ENCODE measurements at regions not wholly inside any gene's neighbourhood (a gene's known extent, or its start where the extent isn't known, plus 50 kb on each side); places are given as distances from the start of the nearest gene placed in this dataset.

GRCh38 chr6:100944644-100945043, 63.5 kb upstream of the ASCC3 start:
- no peak for TF ChIP-seq TAF1 (IDR thresholded peaks at IDR 0.05; ENCODE audit: low read depth, low read length)
- no peak for TF ChIP-seq POLR2A (IDR thresholded peaks at IDR 0.05; ENCODE audit: low read depth, low read length)
- TF ChIP-seq POLR2AphosphoS5 (IDR thresholded peaks at IDR 0.05; ENCODE audit: low read depth, low read length) = no peak
- no peak for TF ChIP-seq SPI1 (IDR thresholded peaks at IDR 0.05; ENCODE audit: low read depth, low read length)
- no peak for TF ChIP-seq PAX5 (IDR thresholded peaks at IDR 0.05; ENCODE audit: insufficient read depth, low read length, severe bottlenecking)
- no peak for TF ChIP-seq POU2F2 (IDR thresholded peaks at IDR 0.05; ENCODE audit: low read depth, low read length)
